Body of pancreas (tissue), 4 donors: ENCODE measurements at regions not wholly inside any gene's neighbourhood (a gene's known extent, or its start where the extent isn't known, plus 50 kb on each side); places are given as distances from the start of the nearest gene placed in this dataset.

Source experiments
- CTCF ChIP-seq, 7 experiments: fragments of 450-650 bp in 4 of 7; fragments of 200-600 bp in 3 of 7; sonication (generic) in 3 of 7; IDR thresholded peaks; one replicate each; pipeline ENCODE4 v1.5.1; 2016 to 2019; ENCODE audit warnings: antibody characterized with exemption in 7 of 7
- POLR2A ChIP-seq, 3 donors: fragments of 450-650 bp; IDR thresholded peaks; one replicate each; pipeline ENCODE4 v1.6.1; 2016; ENCODE audit warnings: antibody characterized with exemption in 3 of 3, mild to moderate bottlenecking in 2 of 3

- TF ChIP-seq POLR2A (IDR thresholded peaks at IDR 0.05): no peak
- TF ChIP-seq CTCF (IDR thresholded peaks at IDR 0.05): no peak
Measured at GRCh38 chr2:96430394-96430988, 74.7 kb downstream of the NEURL3 start.
